A673 (cell line): ENCODE measurements at regions not wholly inside any gene's neighbourhood (a gene's known extent, or its start where the extent isn't known, plus 50 kb on each side); places are given as distances from the start of the nearest gene placed in this dataset.

Source experiments
- BruUV-seq: library from RNA; stranded (reverse); fragments of 400-500 nt; replicated peaks from 2 replicates; lab custom pipeline; 2021; lab: Mats Ljungman, UMichigan
- CTCF ChIA-PET: fragments of 300-600 bp; sonication (Branson Sonifier 250); formaldehyde crosslinking; loops from one replicate; lab custom pipeline; 2022; ENCODE audit warnings: antibody characterized with exemption; lab: Charles Lee
- POLR2A ChIA-PET: fragments of 300-600 bp; sonication (Branson Sonifier 250); formaldehyde crosslinking; loops from one replicate; lab custom pipeline; 2022; ENCODE audit warnings: antibody characterized with exemption; ENCODE audit not compliant: low non-redundant PET; lab: Charles Lee
- DNase-seq: peaks from one replicate; pipeline ENCODE4 v3.0.0-alpha.2; 2015; ENCODE audit warnings: low spot score
- H3K27ac ChIP-seq: fragments of 200-600 bp; sonication (generic); 2 replicates; pipeline ENCODE4 v1.5.1; 2016; ENCODE audit warnings: mixed run types, low read depth, mild to moderate bottlenecking, mixed read lengths, antibody characterized with exemption, low read length; ENCODE audit not compliant: poor library complexity, severe bottlenecking
- H3K27me3 ChIP-seq: fragments of 200-600 bp; sonication (generic); replicated peaks from 2 replicates; pipeline ENCODE4 v1.6.1; 2017; ENCODE audit warnings: mixed run types, low read depth, mild to moderate bottlenecking, mixed read lengths, antibody characterized with exemption, low read length; ENCODE audit not compliant: insufficient read depth, poor library complexity
- H3K36me3 ChIP-seq: fragments of 200-600 bp; sonication (generic); 2 replicates; pipeline ENCODE4 v1.6.1; 2016; ENCODE audit warnings: mixed run types, mild to moderate bottlenecking, mixed read lengths, antibody characterized with exemption, low read length; ENCODE audit not compliant: insufficient read depth, poor library complexity, severe bottlenecking
- H3K4me1 ChIP-seq: fragments of 200-600 bp; sonication (generic); 2 replicates; pipeline ENCODE4 v1.6.1; 2017; ENCODE audit warnings: mixed run types, mild to moderate bottlenecking, mixed read lengths, antibody characterized with exemption, low read length; ENCODE audit not compliant: insufficient read depth, poor library complexity, severe bottlenecking
- H3K4me3 ChIP-seq: fragments of 200-600 bp; sonication (generic); 2 replicates; pipeline ENCODE4 v1.5.1; 2016; ENCODE audit warnings: low read depth, mixed run types, mild to moderate bottlenecking, mixed read lengths, low read length; ENCODE audit not compliant: poor library complexity, severe bottlenecking
- H3K9me3 ChIP-seq: fragments of 200-600 bp; sonication (generic); 2 replicates; pipeline ENCODE4 v1.6.1; 2016; ENCODE audit warnings: mixed run types, low read depth, mild to moderate bottlenecking, mixed read lengths, antibody characterized with exemption, low read length; ENCODE audit not compliant: poor library complexity, severe bottlenecking
- EZH2 ChIP-seq: fragments of 200-600 bp; sonication (generic); IDR thresholded peaks from 2 replicates; pipeline ENCODE4 v1.6.1; 2017; ENCODE audit warnings: borderline replicate concordance, low read depth, mild to moderate bottlenecking, mixed read lengths, antibody characterized with exemption, low read length; ENCODE audit not compliant: poor library complexity, severe bottlenecking
- intact Hi-C: fragments of 100-400 bp; cut with micrococcal nuclease; formaldehyde crosslinking; loops from one replicate; pipeline ENCODE4 v1.10.0; 2022; ENCODE audit not compliant: unreplicated experiment
- TF ChIP-seq, protein P1 (sequence below): fragments of 300-800, 200-600 bp; sonication (generic); conservative IDR thresholded peaks from 2 replicates; pipeline ENCODE4 v1.5.1; 2017; ENCODE audit warnings: low read depth, mild to moderate bottlenecking, antibody characterized with exemption, low read length, moderate library complexity, mixed read lengths

DNA sequence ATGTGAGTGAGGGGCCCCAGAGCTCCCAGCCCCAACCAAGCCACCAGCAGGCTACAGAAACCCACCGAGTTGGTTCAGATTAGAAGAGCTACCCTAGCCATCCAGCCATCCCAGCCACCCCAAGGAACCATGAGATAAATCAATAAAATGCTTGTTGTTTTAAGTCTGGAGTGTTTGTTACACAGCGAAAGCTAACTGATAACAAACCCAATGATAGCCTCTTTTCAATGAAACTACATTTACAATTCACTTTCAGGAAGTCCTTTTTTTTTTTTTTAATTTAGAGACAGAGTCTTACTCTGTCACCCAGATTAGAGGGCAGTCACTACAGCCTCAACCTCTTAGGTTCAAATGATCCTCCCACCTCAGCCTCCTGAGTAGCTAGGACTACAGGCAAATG lies 215.0 kb upstream of the ZFHX3 start:
- CTCF ChIA-PET, result no interaction called here
- POLR2A ChIA-PET, result no interaction called here
- no peak for DNase-seq
- no peaks in the 10 kb centered on the region for H3K4me1 ChIP-seq
- peaks cover 23% of the 10 kb centered on the region for H3K27me3 ChIP-seq
- no TSS peak for BruUV-seq
- H3K36me3 ChIP-seq, result no peaks in the 10 kb centered on the region
- no peak for TF ChIP-seq EZH2
- no peak overlapping the region for H3K27ac ChIP-seq
- H3K4me3 ChIP-seq, result no peak overlapping the region
- intact Hi-C loops, result no loop called here
- no peaks in the 10 kb centered on the region for H3K9me3 ChIP-seq

GRCh38 chr16:73255031-73255430 lies 207.1 kb upstream of the ZFHX3 start:
- intact Hi-C loops, result no loop called here
- POLR2A ChIA-PET, result no interaction called here
- TF ChIP-seq, protein P1, sequence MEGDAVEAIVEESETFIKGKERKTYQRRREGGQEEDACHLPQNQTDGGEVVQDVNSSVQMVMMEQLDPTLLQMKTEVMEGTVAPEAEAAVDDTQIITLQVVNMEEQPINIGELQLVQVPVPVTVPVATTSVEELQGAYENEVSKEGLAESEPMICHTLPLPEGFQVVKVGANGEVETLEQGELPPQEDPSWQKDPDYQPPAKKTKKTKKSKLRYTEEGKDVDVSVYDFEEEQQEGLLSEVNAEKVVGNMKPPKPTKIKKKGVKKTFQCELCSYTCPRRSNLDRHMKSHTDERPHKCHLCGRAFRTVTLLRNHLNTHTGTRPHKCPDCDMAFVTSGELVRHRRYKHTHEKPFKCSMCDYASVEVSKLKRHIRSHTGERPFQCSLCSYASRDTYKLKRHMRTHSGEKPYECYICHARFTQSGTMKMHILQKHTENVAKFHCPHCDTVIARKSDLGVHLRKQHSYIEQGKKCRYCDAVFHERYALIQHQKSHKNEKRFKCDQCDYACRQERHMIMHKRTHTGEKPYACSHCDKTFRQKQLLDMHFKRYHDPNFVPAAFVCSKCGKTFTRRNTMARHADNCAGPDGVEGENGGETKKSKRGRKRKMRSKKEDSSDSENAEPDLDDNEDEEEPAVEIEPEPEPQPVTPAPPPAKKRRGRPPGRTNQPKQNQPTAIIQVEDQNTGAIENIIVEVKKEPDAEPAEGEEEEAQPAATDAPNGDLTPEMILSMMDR, result no peak
- no TSS peak for BruUV-seq
- no peak overlapping the region for H3K27ac ChIP-seq
- H3K4me3 ChIP-seq, result no peak overlapping the region
- no peaks in the 10 kb centered on the region for H3K36me3 ChIP-seq
- H3K9me3 ChIP-seq, result no peaks in the 10 kb centered on the region
- CTCF ChIA-PET, result no interaction called here
- no peak for DNase-seq
- H3K27me3 ChIP-seq, result peaks cover 12% of the 10 kb centered on the region
- no peaks in the 10 kb centered on the region for H3K4me1 ChIP-seq

GRCh38 chr16:73253922-73254480 lies 206.1 kb upstream of the ZFHX3 start:
- peaks cover 5% of the 10 kb centered on the region for H3K27me3 ChIP-seq
- no TSS peak for BruUV-seq
- ChIA-PET POLR2A (no interaction called here), CTCF (interaction anchor here (0.5 kb wide), 1 partner anchor 78 kb away, joined by 3 read pairs; no protein-coding TSS in a partner anchor)
- no peaks in the 10 kb centered on the region for H3K36me3 ChIP-seq
- no peak overlapping the region for H3K4me3 ChIP-seq
- no peaks in the 10 kb centered on the region for H3K4me1 ChIP-seq
- no peak for TF ChIP-seq EZH2
- TF ChIP-seq, protein P1, result no peak
- H3K27ac ChIP-seq, result no peak overlapping the region
- no peaks in the 10 kb centered on the region for H3K9me3 ChIP-seq
- intact Hi-C loops, result no loop called here
- no peak for DNase-seq

DNA sequence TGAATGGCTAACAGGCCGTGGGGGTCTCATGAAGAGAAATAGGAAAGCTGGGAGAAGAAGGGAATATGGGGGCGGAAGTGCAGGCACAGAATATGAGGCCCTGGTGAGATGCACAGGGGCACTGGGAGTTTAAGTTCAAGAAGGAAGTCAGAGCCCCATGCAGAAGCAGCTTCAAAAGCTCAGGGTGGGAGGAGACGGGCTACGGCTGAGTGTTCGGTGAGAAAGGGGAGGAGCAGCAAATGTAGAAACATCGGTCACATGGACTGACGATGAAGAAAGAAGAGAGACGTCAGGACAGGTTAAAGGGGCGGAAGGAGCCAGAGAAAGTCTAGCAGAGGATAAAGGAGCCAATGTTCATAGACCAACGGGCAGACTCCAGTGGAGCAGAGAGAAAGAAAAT lies 204.5 kb upstream of the ZFHX3 start:
- ChIA-PET CTCF (no interaction called here), POLR2A (no interaction called here)
- Histone ChIP-seq H3K27me3 (no peaks in the 10 kb centered on the region), H3K4me1 (no peaks in the 10 kb centered on the region), H3K4me3 (no peak overlapping the region), H3K27ac (no peak overlapping the region), H3K36me3 (no peaks in the 10 kb centered on the region), H3K9me3 (no peaks in the 10 kb centered on the region)
- intact Hi-C loops, result no loop called here
- DNase-seq, result no peak
- no peak for TF ChIP-seq EZH2
- TF ChIP-seq, protein P1, result no peak
- BruUV-seq, result no TSS peak
